ENCODE measurements at regions not wholly inside any gene's neighbourhood (a gene's known extent, or its start where the extent isn't known, plus 50 kb on each side); places are given as distances from the start of the nearest gene placed in this dataset.

- TF ChIP-seq, protein P1, sequence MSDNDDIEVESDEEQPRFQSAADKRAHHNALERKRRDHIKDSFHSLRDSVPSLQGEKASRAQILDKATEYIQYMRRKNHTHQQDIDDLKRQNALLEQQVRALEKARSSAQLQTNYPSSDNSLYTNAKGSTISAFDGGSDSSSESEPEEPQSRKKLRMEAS (IDR thresholded peaks at IDR 0.05) = no peak
- TF ChIP-seq POLR2A (IDR thresholded peaks at IDR 0.05; ENCODE audit: borderline replicate concordance, extremely low read depth, insufficient read depth, insufficient read length) (no peak), CBX3 (IDR thresholded peaks at IDR 0.05; ENCODE audit: low read depth) (no peak)
- TF ChIP-seq, protein P2, sequence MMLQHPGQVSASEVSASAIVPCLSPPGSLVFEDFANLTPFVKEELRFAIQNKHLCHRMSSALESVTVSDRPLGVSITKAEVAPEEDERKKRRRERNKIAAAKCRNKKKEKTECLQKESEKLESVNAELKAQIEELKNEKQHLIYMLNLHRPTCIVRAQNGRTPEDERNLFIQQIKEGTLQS (IDR thresholded peaks at IDR 0.05) = no peak
Observed at GRCh38 chr7:431658-432111, 88.0 kb downstream of the PDGFA start (continued).

DNA sequence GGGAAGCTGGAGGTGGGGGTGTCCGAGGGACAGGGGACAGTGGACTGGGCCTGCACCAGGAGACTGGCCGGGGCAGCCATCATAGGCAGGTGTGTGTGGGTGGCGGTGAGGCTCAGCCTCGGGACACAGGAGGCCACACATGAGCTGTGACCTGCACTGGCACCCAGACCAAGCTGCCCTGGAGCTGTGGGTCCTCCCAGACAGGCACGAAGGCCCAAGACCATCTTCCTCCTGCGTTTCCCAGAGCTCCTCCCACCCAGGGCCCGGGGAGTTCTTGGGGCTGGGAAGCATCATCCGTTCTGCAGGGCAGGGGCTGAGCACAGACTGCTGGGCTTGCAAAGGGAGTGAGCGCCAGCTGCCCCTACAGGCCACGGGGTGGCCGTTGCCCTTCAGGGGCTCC, 87.4 kb downstream of the PDGFA start:
- ChIA-PET CTCF (no interaction called here), POLR2A (no interaction called here), RAD21 (ENCODE audit: low non-redundant PET in 1 of 2, low total read pairs in 2 of 2, uncharacterized antibody in 2 of 2, unreplicated experiment in 2 of 2) (no interaction called here)
- Histone ChIP-seq H3K27ac (ENCODE audit: low read depth, low read length) (no peak overlapping the region), H3K36me3 (ENCODE audit: control insufficient read depth in 1 of 2, insufficient read depth in 2 of 2, low read length in 2 of 2) (no peaks in the 10 kb centered on the region), H3K9me3 (ENCODE audit: control insufficient read depth in 1 of 2, insufficient read depth in 1 of 2, low read depth in 1 of 2, low read length in 2 of 2) (no peaks in the 10 kb centered on the region), H3K4me2 (ENCODE audit: low read length) (no peak overlapping the region), H3K9me2 (ENCODE audit: insufficient read depth) (no peaks in the 10 kb centered on the region), H3K4me1 (ENCODE audit: control insufficient read depth in 1 of 2, insufficient read depth in 2 of 2, low read length in 2 of 2) (peaks cover 2 to 13% of the 10 kb centered on the region in 2 experiments; a peak in 3 of 4 replicates), H3K79me2 (ENCODE audit: insufficient read depth, low read length) (no peaks in the 10 kb centered on the region), H2AFZ (ENCODE audit: low read depth, low read length, poor library complexity, severe bottlenecking) (no peak overlapping the region), H3K4me3 (replicated peaks in 1 of 2; ENCODE audit: low read depth in 1 of 2, low read length in 2 of 2) (no peak overlapping the region), H3K9ac (ENCODE audit: low read length) (no peak overlapping the region), H3K27me3 (ENCODE audit: insufficient read depth, low read length) (no peaks in the 10 kb centered on the region), H4K20me1 (ENCODE audit: insufficient read depth) (no peaks in the 10 kb centered on the region)
- TF ChIP-seq SRF (IDR thresholded peaks at IDR 0.05; ENCODE audit: low read depth) = no peak
- no peak for TF ChIP-seq POLR2A (IDR thresholded peaks at IDR 0.05; ENCODE audit: borderline replicate concordance, extremely low read depth, insufficient read depth, insufficient read length)
- no peak for TF ChIP-seq CEBPB (IDR thresholded peaks at IDR 0.05; ENCODE audit: low read depth)
- no peak for TF ChIP-seq EGR1 (IDR thresholded peaks at IDR 0.05; ENCODE audit: low read depth)
- TF ChIP-seq, protein P3, sequence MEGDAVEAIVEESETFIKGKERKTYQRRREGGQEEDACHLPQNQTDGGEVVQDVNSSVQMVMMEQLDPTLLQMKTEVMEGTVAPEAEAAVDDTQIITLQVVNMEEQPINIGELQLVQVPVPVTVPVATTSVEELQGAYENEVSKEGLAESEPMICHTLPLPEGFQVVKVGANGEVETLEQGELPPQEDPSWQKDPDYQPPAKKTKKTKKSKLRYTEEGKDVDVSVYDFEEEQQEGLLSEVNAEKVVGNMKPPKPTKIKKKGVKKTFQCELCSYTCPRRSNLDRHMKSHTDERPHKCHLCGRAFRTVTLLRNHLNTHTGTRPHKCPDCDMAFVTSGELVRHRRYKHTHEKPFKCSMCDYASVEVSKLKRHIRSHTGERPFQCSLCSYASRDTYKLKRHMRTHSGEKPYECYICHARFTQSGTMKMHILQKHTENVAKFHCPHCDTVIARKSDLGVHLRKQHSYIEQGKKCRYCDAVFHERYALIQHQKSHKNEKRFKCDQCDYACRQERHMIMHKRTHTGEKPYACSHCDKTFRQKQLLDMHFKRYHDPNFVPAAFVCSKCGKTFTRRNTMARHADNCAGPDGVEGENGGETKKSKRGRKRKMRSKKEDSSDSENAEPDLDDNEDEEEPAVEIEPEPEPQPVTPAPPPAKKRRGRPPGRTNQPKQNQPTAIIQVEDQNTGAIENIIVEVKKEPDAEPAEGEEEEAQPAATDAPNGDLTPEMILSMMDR (IDR thresholded peaks at IDR 0.05 in 2 of 3, conservative IDR thresholded peaks at IDR 0.05 in 1 of 3; ENCODE audit: borderline replicate concordance in 1 of 3, insufficient read depth in 1 of 3, low read depth in 2 of 3, low read length in 2 of 3) = no peak
- TF ChIP-seq ELF1 (IDR thresholded peaks at IDR 0.05; ENCODE audit: borderline replicate concordance, low read depth) = no peak
- TF ChIP-seq ZBTB33 (IDR thresholded peaks at IDR 0.05; ENCODE audit: extremely low read depth, insufficient replicate concordance, low read length) = no peak
- TF ChIP-seq, protein P1 (IDR thresholded peaks at IDR 0.05) = no peak
- no peak for TF ChIP-seq CBX3 (IDR thresholded peaks at IDR 0.05; ENCODE audit: low read depth)
- TF ChIP-seq, protein P4, sequence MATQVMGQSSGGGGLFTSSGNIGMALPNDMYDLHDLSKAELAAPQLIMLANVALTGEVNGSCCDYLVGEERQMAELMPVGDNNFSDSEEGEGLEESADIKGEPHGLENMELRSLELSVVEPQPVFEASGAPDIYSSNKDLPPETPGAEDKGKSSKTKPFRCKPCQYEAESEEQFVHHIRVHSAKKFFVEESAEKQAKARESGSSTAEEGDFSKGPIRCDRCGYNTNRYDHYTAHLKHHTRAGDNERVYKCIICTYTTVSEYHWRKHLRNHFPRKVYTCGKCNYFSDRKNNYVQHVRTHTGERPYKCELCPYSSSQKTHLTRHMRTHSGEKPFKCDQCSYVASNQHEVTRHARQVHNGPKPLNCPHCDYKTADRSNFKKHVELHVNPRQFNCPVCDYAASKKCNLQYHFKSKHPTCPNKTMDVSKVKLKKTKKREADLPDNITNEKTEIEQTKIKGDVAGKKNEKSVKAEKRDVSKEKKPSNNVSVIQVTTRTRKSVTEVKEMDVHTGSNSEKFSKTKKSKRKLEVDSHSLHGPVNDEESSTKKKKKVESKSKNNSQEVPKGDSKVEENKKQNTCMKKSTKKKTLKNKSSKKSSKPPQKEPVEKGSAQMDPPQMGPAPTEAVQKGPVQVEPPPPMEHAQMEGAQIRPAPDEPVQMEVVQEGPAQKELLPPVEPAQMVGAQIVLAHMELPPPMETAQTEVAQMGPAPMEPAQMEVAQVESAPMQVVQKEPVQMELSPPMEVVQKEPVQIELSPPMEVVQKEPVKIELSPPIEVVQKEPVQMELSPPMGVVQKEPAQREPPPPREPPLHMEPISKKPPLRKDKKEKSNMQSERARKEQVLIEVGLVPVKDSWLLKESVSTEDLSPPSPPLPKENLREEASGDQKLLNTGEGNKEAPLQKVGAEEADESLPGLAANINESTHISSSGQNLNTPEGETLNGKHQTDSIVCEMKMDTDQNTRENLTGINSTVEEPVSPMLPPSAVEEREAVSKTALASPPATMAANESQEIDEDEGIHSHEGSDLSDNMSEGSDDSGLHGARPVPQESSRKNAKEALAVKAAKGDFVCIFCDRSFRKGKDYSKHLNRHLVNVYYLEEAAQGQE (IDR thresholded peaks at IDR 0.05; ENCODE audit: low read depth) = no peak
- TF ChIP-seq ZNF274 (IDR thresholded peaks at IDR 0.05; ENCODE audit: low read depth, low read length) = no peak
- TF ChIP-seq TCF7L2 (IDR thresholded peaks at IDR 0.05; ENCODE audit: borderline replicate concordance, extremely low read depth, insufficient read depth, insufficient read length) = no peak
- no peak for TF ChIP-seq EZH2 (IDR thresholded peaks at IDR 0.05)
- TF ChIP-seq SP1 (IDR thresholded peaks at IDR 0.05; ENCODE audit: low read depth) = no peak
- no peak for TF ChIP-seq JUND (IDR thresholded peaks at IDR 0.05)
- no peak for TF ChIP-seq YY1 (IDR thresholded peaks at IDR 0.05; ENCODE audit: extremely low read depth, insufficient replicate concordance, low read depth, low read length)
- BruUV-seq (replicated peaks) = no TSS peak
- intact Hi-C loops (cut with micrococcal nuclease) = no loop called here
- no peak for DNase-seq (ENCODE audit: low read depth, low spot score)
- no peak for ATAC-seq
